H1 (cell line): ENCODE measurements at regions not wholly inside any gene's neighbourhood (a gene's known extent, or its start where the extent isn't known, plus 50 kb on each side); places are given as distances from the start of the nearest gene placed in this dataset.

ENCODE experiments used
- CTCF ChIA-PET: fragments of 300-600 bp; sonication (Branson Sonifier 250); formaldehyde crosslinking; loops from one replicate; lab custom pipeline; 2021; ENCODE audit not compliant: partially characterized antibody; lab: Charles Lee
- POLR2A ChIA-PET: fragments of 300-600 bp; sonication (Branson Sonifier 250); formaldehyde crosslinking; loops from one replicate; lab custom pipeline; 2021; ENCODE audit warnings: inconsistent platforms; ENCODE audit not compliant: partially characterized antibody; lab: Charles Lee
- DNase-seq, 2 experiments: peaks; one replicate each; pipeline versions ENCODE4 v3.0.0 to v3.0.0-alpha.2; 2010 to 2022; ENCODE audit warnings: low spot score in 2 of 2, low read depth in 1 of 2, mixed read lengths in 1 of 2
- FAIRE-seq: peaks from 2 replicates; lab custom pipeline; 2011; peaks lifted over from hg19 to GRCh38; lab: Jason Lieb, UNC
- H2AFZ ChIP-seq: 2 replicates; pipeline ENCODE4 v1.8.1; 2012; ENCODE audit warnings: low read length, inconsistent platforms
- H2AK5ac ChIP-seq: 2 replicates; pipeline ENCODE4 v1.6.1; 2013; ENCODE audit warnings: low read depth, low read length
- H2BK120ac ChIP-seq: replicated peaks from 2 replicates; pipeline ENCODE3; 2013; ENCODE audit warnings: low read depth, low read length, inconsistent platforms
- H2BK12ac ChIP-seq: 2 replicates; pipeline ENCODE4 v1.6.1; 2013; ENCODE audit warnings: low read depth, low read length
- H2BK15ac ChIP-seq: 2 replicates; pipeline ENCODE4 v1.6.1; 2013; ENCODE audit warnings: low read length
- H2BK20ac ChIP-seq: 2 replicates; pipeline ENCODE4 v1.6.1; 2013; ENCODE audit warnings: low read length
- H2BK5ac ChIP-seq: 2 replicates; pipeline ENCODE4 v1.6.1; 2013; ENCODE audit warnings: low read depth, low read length
- H3K14ac ChIP-seq: 2 replicates; pipeline ENCODE4 v1.6.1; 2013; ENCODE audit warnings: inconsistent platforms; ENCODE audit not compliant: insufficient read length
- H3K18ac ChIP-seq: 2 replicates; pipeline ENCODE4 v1.6.1; 2013; ENCODE audit warnings: low read length; ENCODE audit errors: extremely low read depth
- H3K23ac ChIP-seq: 2 replicates; pipeline ENCODE4 v1.6.1; 2013; ENCODE audit warnings: inconsistent platforms; ENCODE audit not compliant: insufficient read length
- H3K23me2 ChIP-seq: 2 replicates; pipeline ENCODE4 v1.6.1; 2013; ENCODE audit warnings: low read depth, low read length
- H3K27ac ChIP-seq: 2 replicates; pipeline ENCODE4 v1.6.1; 2011; ENCODE audit warnings: low read depth, low read length, inconsistent platforms
- H3K27me3 ChIP-seq, 4 experiments: replicated peaks in 1 of 4; 1 replicate in 1 of 4; 2 replicates in 3 of 4; pipeline versions ENCODE4 v1.6.1 to v1.8.1; 2011 to 2013; ENCODE audit warnings: low read length in 3 of 4, mild to moderate bottlenecking in 3 of 4, inconsistent platforms in 2 of 4, mixed read lengths in 2 of 4, moderate library complexity in 1 of 4; ENCODE audit not compliant: control insufficient read depth in 3 of 4, insufficient read depth in 3 of 4; ENCODE audit errors: extremely low read depth in 1 of 4
- H3K36me3 ChIP-seq, 4 experiments: 2 replicates each; pipeline versions ENCODE4 v1.6.1 to v1.8.1; 2011 to 2013; ENCODE audit warnings: mild to moderate bottlenecking in 4 of 4, low read length in 3 of 4, moderate library complexity in 2 of 4, control low read depth in 1 of 4, inconsistent platforms in 1 of 4; ENCODE audit not compliant: insufficient read depth in 4 of 4, control insufficient read depth in 2 of 4
- H3K4ac ChIP-seq: replicated peaks from 2 replicates; pipeline ENCODE3; 2013; ENCODE audit warnings: low read length, low read depth, mixed read lengths, inconsistent platforms; ENCODE audit not compliant: insufficient read length
- H3K4me1 ChIP-seq, 4 experiments: replicated peaks in 1 of 4; 1 replicate in 1 of 4; 2 replicates in 3 of 4; pipeline versions ENCODE4 v1.6.1 to v1.8.1; 2011 to 2013; ENCODE audit warnings: low read length in 3 of 4, inconsistent platforms in 2 of 4, mixed read lengths in 1 of 4; ENCODE audit not compliant: insufficient read depth in 4 of 4, control insufficient read depth in 3 of 4
- H3K4me2 ChIP-seq, 2 experiments: 2 replicates each; pipeline versions ENCODE4 v1.6.1 to v1.8.1; 2011 to 2013; ENCODE audit warnings: low read depth in 2 of 2, low read length in 2 of 2, control low read depth in 1 of 2, inconsistent platforms in 1 of 2, mild to moderate bottlenecking in 1 of 2; ENCODE audit not compliant: insufficient read depth in 1 of 2
- H3K4me3 ChIP-seq, 4 experiments: fragments of 200-600, 300-600 bp in 1 of 4; sonication (generic), shearing (Covaris generic), sonication (Bioruptor Twin) in 1 of 4; 2 replicates each; pipeline versions ENCODE4 v1.5.1 to v1.8.1; 2011 to 2016; ENCODE audit warnings: low read length in 4 of 4, low read depth in 3 of 4, control low read depth in 2 of 4, inconsistent platforms in 2 of 4, mild to moderate bottlenecking in 2 of 4, mixed read lengths in 1 of 4, moderate library complexity in 1 of 4; ENCODE audit not compliant: insufficient read depth in 2 of 4; ENCODE audit errors: extremely low read depth in 1 of 4
- H3K56ac ChIP-seq: replicated peaks from 2 replicates; pipeline ENCODE3; 2013; ENCODE audit warnings: low read depth, mild to moderate bottlenecking, mixed read lengths, low read length, inconsistent platforms; ENCODE audit not compliant: insufficient read length
- H3K79me1 ChIP-seq: 2 replicates; pipeline ENCODE4 v1.6.1; 2013; ENCODE audit warnings: low read depth, low read length, control low read depth
- H3K79me2 ChIP-seq, 2 experiments: 2 replicates each; pipeline versions ENCODE4 v1.6.1 to v1.8.1; 2012 to 2013; ENCODE audit warnings: low read length in 2 of 2, mild to moderate bottlenecking in 2 of 2, inconsistent platforms in 1 of 2; ENCODE audit not compliant: insufficient read depth in 2 of 2, control insufficient read depth in 1 of 2
- H3K9ac ChIP-seq, 4 experiments: replicated peaks in 1 of 4; 1 replicate in 1 of 4; 2 replicates in 3 of 4; pipeline versions ENCODE4 v1.6.1 to v1.8.1; 2011 to 2013; ENCODE audit warnings: low read depth in 3 of 4, low read length in 3 of 4, control low read depth in 2 of 4, mild to moderate bottlenecking in 2 of 4, moderate library complexity in 2 of 4, inconsistent platforms in 1 of 4; ENCODE audit errors: extremely low read depth in 1 of 4
- H3K9me3 ChIP-seq, 2 experiments: 2 replicates each; pipeline versions ENCODE4 v1.6.1 to v1.8.1; 2012 to 2013; ENCODE audit warnings: mild to moderate bottlenecking in 2 of 2, moderate library complexity in 2 of 2, control low read depth in 1 of 2, inconsistent platforms in 1 of 2, low read depth in 1 of 2, low read length in 1 of 2, mixed read lengths in 1 of 2; ENCODE audit not compliant: insufficient read depth in 2 of 2
- H4K20me1 ChIP-seq, 2 experiments: replicated peaks in 1 of 2; 2 replicates each; pipeline versions ENCODE3 to v1.8.1; 2011 to 2013; ENCODE audit warnings: inconsistent platforms in 2 of 2, low read length in 2 of 2, mild to moderate bottlenecking in 1 of 2; ENCODE audit not compliant: insufficient read depth in 2 of 2, control insufficient read depth in 1 of 2
- H4K5ac ChIP-seq: 2 replicates; pipeline ENCODE4 v1.6.1; 2013; ENCODE audit warnings: low read length, low read depth, mixed read lengths, inconsistent platforms; ENCODE audit not compliant: insufficient read length
- H4K8ac ChIP-seq: 2 replicates; pipeline ENCODE4 v1.8.0; 2013; ENCODE audit warnings: mild to moderate bottlenecking, moderate library complexity, low read length, inconsistent platforms; ENCODE audit not compliant: insufficient read depth; ENCODE audit errors: extremely low read depth
- H4K91ac ChIP-seq: replicated peaks from 2 replicates; pipeline ENCODE3; 2013; ENCODE audit warnings: low read length, mixed read lengths, inconsistent platforms; ENCODE audit not compliant: insufficient read length
- BACH1 ChIP-seq: IDR thresholded peaks from 2 replicates; pipeline ENCODE4 v1.6.1; 2012; ENCODE audit warnings: low read length, improper control_type of control experiment
- CBX5 ChIP-seq: fragments of 300-800, 300-1000 bp; sonication (generic); IDR thresholded peaks from 2 replicates; pipeline ENCODE4 v1.7.1; 2016; ENCODE audit warnings: antibody characterized with exemption, low read length, low read depth
- EGR1 ChIP-seq: IDR thresholded peaks from 2 replicates; pipeline ENCODE4 v1.6.1; 2011; ENCODE audit warnings: low read depth, low read length, borderline replicate concordance
- SIN3A ChIP-seq, 2 experiments: IDR thresholded peaks in 1 of 2; conservative IDR thresholded peaks in 1 of 2; 2 replicates each; pipeline ENCODE4 v1.6.1; 2011 to 2012; ENCODE audit warnings: low read length in 2 of 2, improper control_type of control experiment in 1 of 2, low read depth in 1 of 2, mild to moderate bottlenecking in 1 of 2
- SIX5 ChIP-seq: IDR thresholded peaks from 2 replicates; pipeline ENCODE4 v1.6.1; 2011; ENCODE audit warnings: mild to moderate bottlenecking, low read depth, low read length
- WGBS, 2 experiments: shearing (Covaris generic) in 1 of 2; methylation state at CpG; one replicate each; pipeline versions ENCODE4 v1.1.6 to v1.1.7; 2013 to 2015; ENCODE audit warnings: low lambda C conversion rate in 2 of 2, mixed read lengths in 2 of 2, inconsistent platforms in 1 of 2, low coverage in 1 of 2, missing lambda C conversion rate in 1 of 2; ENCODE audit not compliant: insufficient replicate concordance in 2 of 2, insufficient coverage in 1 of 2, insufficient read length in 1 of 2; ENCODE audit errors: extremely low coverage in 1 of 2, missing lambda C conversion rate in 1 of 2; 5-methylcytosine and 5-hydroxymethylcytosine counted together

GRCh38 chr20:48281501-48281900, 496.2 kb upstream of the SULF2 start:
- Histone ChIP-seq H3K18ac (no peak overlapping the region), H3K4me3 (no peak overlapping the region), H3K9ac (no peak overlapping the region), H4K91ac (no peak overlapping the region), H4K8ac (no peak overlapping the region), H3K27me3 (no peaks in the 10 kb centered on the region), H2BK20ac (no peak overlapping the region), H3K36me3 (no peaks in the 10 kb centered on the region), H3K4ac (no peak overlapping the region), H2BK5ac (no peak overlapping the region), H2AK5ac (no peak overlapping the region), H2BK120ac (no peak overlapping the region), H3K23me2 (no peaks in the 10 kb centered on the region), H3K79me1 (no peaks in the 10 kb centered on the region), H3K27ac (no peak overlapping the region), H2BK15ac (no peak overlapping the region), H3K9me3 (no peaks in the 10 kb centered on the region), H2BK12ac (no peak overlapping the region), H3K56ac (no peak overlapping the region), H2AFZ (no peak overlapping the region), H3K23ac (no peak overlapping the region), H4K5ac (no peak overlapping the region), H3K79me2 (no peaks in the 10 kb centered on the region), H3K14ac (no peak overlapping the region), H4K20me1 (no peaks in the 10 kb centered on the region), H3K4me1 (peaks cover 0 to 2% (median under 1%) of the 10 kb centered on the region in 4 experiments; a peak in 4 of 7 replicates), H3K4me2 (no peak overlapping the region)
- ChIA-PET CTCF (interaction anchor here (1.6 kb wide), 1 partner anchor 61 kb away, joined by 3 read pairs; no protein-coding TSS in a partner anchor), POLR2A (no interaction called here)
- FAIRE-seq (no peak), DNase-seq (no peak)
- WGBS, 2 experiments: 90% methylated on average over 4 of the region's 4 CpGs; no CpG with 5 or more reads in 1 of the 2 experiments
- TF ChIP-seq SIX5 (no peak), BACH1 (no peak), CBX5 (no peak), SIN3A (conservative IDR thresholded peaks at IDR 0.05 in 1 of 2, IDR thresholded peaks at IDR 0.05 in 1 of 2; ENCODE audit: low read depth in 1 of 2, low read length in 2 of 2) (no peak), EGR1 (no peak)
